ENCODE measurements at regions not wholly inside any gene's neighbourhood (a gene's known extent, or its start where the extent isn't known, plus 50 kb on each side); places are given as distances from the start of the nearest gene placed in this dataset.

DNA sequence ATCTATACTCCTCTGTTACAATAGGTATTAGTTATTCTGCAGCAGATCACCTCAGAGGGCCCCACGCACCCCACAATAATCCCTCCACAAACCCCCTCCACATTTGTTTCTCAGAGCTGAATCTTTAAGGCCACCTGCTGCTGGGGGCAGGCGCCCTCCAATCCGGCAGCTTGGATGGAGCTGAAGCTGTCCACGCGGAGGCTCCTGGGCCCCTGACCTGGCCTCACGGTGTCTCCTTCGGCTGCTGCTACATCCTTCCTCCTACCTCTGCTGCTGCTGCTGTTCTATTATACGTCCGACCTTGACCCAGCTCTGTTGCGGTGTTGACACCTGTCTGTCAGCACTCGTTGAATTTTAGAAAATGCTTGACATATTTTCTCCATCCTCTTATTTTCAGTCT, 430.2 kb upstream of the ZFP42 start:
- no peak for ATAC-seq
- no peak overlapping the region for H3K4me3 ChIP-seq
- no peaks in the 10 kb centered on the region for H3K4me1 ChIP-seq
- no peak overlapping the region for H3K27ac ChIP-seq
- H3K9me3 ChIP-seq = no peaks in the 10 kb centered on the region
- 78 to 95% methylated on average over 3 to 8 of the region's 11 CpGs for WGBS, 2 donors (ENCODE audit: low coverage in 1 of 2)
- no peaks in the 10 kb centered on the region for H3K27me3 ChIP-seq
- no peaks in the 10 kb centered on the region for H3K36me3 ChIP-seq
- no peak for TF ChIP-seq POLR2A (IDR thresholded peaks at IDR 0.05)
- TF ChIP-seq, protein P1, sequence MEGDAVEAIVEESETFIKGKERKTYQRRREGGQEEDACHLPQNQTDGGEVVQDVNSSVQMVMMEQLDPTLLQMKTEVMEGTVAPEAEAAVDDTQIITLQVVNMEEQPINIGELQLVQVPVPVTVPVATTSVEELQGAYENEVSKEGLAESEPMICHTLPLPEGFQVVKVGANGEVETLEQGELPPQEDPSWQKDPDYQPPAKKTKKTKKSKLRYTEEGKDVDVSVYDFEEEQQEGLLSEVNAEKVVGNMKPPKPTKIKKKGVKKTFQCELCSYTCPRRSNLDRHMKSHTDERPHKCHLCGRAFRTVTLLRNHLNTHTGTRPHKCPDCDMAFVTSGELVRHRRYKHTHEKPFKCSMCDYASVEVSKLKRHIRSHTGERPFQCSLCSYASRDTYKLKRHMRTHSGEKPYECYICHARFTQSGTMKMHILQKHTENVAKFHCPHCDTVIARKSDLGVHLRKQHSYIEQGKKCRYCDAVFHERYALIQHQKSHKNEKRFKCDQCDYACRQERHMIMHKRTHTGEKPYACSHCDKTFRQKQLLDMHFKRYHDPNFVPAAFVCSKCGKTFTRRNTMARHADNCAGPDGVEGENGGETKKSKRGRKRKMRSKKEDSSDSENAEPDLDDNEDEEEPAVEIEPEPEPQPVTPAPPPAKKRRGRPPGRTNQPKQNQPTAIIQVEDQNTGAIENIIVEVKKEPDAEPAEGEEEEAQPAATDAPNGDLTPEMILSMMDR (IDR thresholded peaks at IDR 0.05) = no peak

DNA sequence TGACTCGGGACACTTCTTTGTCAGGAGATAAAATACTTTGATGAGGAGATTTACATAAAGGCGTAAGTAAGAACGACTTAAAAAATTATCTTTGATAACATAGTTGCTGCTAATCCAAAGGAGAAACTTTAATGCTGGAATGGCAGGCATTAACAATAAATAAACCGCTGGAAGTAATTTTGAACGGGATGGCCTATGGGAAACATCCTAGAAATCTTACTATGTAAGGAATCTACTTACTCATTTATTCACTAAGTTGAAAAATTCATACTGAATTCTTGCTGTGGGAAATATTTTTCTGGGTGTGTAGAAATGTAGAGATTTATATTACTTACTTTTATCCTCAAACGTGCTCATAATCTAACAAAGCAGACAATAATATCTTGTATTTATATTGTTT, 425.7 kb upstream of the ZFP42 start:
- Histone ChIP-seq H3K27ac (no peak overlapping the region), H3K9me3 (no peaks in the 10 kb centered on the region), H3K4me3 (no peak overlapping the region), H3K4me1 (no peaks in the 10 kb centered on the region), H3K36me3 (no peaks in the 10 kb centered on the region), H3K27me3 (no peaks in the 10 kb centered on the region)
- no peak for ATAC-seq
- WGBS, 2 donors (ENCODE audit: low coverage in 1 of 2) = 72 to 95% methylated on average over 6 of the region's 6 CpGs
- no peak for TF ChIP-seq EP300 (IDR thresholded peaks at IDR 0.05)
- TF ChIP-seq POLR2AphosphoS5 (IDR thresholded peaks at IDR 0.05) = no peak
- TF ChIP-seq POLR2A (IDR thresholded peaks at IDR 0.05) = no peak
- TF ChIP-seq, protein P1 (IDR thresholded peaks at IDR 0.05) = no peak

DNA sequence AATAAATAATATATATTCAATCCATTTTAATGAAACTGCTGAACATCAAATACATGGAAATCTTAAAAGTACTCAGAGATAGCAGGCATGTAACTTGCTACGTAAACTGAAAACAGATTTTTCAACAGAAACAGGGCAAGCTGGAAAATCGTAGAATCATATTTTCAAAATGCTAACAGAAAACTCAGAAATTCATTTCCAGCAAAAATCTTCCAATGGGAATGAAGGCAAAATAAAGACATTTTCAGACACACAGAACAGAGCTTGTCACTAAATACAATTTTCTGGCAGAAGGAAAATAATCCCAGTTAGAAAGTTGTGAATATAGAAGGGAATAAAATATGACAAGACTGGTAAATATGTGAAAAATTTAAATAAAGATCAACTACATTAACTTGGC, 419.9 kb upstream of the ZFP42 start:
- TF ChIP-seq POLR2AphosphoS5 (IDR thresholded peaks at IDR 0.05) = no peak
- TF ChIP-seq, protein P1 (IDR thresholded peaks at IDR 0.05) = no peak
- TF ChIP-seq POLR2A (IDR thresholded peaks at IDR 0.05) = no peak
- TF ChIP-seq EP300 (IDR thresholded peaks at IDR 0.05) = no peak
- H3K4me3 ChIP-seq = no peak overlapping the region
- H3K4me1 ChIP-seq = no peaks in the 10 kb centered on the region
- 77 to 89% methylated on average over 2 of the region's 2 CpGs for WGBS, 2 donors (ENCODE audit: low coverage in 1 of 2)
- no peaks in the 10 kb centered on the region for H3K27me3 ChIP-seq
- no peaks in the 10 kb centered on the region for H3K36me3 ChIP-seq
- H3K9me3 ChIP-seq = no peaks in the 10 kb centered on the region
- ATAC-seq = no peak
- no peak overlapping the region for H3K27ac ChIP-seq

- H3K27ac ChIP-seq = no peak overlapping the region
- no peaks in the 10 kb centered on the region for H3K9me3 ChIP-seq
- no peaks in the 10 kb centered on the region for H3K36me3 ChIP-seq
- TF ChIP-seq POLR2A (IDR thresholded peaks at IDR 0.05) (no peak), EP300 (IDR thresholded peaks at IDR 0.05) (no peak), POLR2AphosphoS5 (IDR thresholded peaks at IDR 0.05) (no peak)
- TF ChIP-seq, protein P1 (IDR thresholded peaks at IDR 0.05) = no peak
- no peaks in the 10 kb centered on the region for H3K27me3 ChIP-seq
- H3K4me1 ChIP-seq = no peaks in the 10 kb centered on the region
- no peak overlapping the region for H3K4me3 ChIP-seq
- ATAC-seq = no peak
Observed at GRCh38 chr4:187576751-187577150, 418.8 kb upstream of the ZFP42 start.

DNA sequence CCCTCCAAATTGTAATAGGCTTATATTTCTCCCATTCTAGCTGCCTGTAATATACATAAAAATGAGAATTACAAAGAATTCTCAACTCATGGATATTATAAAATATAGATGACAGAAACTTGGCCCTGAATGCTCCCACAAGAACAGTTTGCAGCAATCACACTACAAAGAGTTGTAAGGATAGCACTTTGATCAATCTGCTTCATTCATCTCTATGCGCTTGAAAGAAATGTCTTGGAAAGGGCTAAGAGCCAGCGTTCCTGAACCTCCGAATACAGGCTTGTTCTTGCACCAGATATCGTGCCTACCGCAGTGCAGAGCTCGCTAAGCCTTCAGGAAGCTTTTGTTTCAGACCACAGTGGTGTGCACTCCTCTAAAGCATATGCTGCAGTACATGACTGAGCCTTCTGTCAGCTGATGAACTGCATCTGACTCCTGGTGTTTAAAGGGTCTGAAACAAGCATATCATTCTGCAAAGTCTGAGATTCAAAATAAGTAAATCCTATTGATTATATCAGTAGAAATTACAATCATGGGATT, 417.6 kb upstream of the ZFP42 start:
- Histone ChIP-seq H3K9me3 (no peaks in the 10 kb centered on the region), H3K4me3 (no peak overlapping the region), H3K27me3 (no peaks in the 10 kb centered on the region), H3K27ac (no peak overlapping the region), H3K4me1 (no peaks in the 10 kb centered on the region), H3K36me3 (no peaks in the 10 kb centered on the region)
- WGBS, 2 donors (ENCODE audit: low coverage in 1 of 2) = 53 to 71% methylated on average over 1 to 6 of the region's 6 CpGs
- ATAC-seq = no peak
- no peak for TF ChIP-seq EP300 (IDR thresholded peaks at IDR 0.05)
- TF ChIP-seq, protein P1 (IDR thresholded peaks at IDR 0.05) = no peak
- TF ChIP-seq POLR2AphosphoS5 (IDR thresholded peaks at IDR 0.05) = no peak
- no peak for TF ChIP-seq POLR2A (IDR thresholded peaks at IDR 0.05)

Measured in gastroesophageal sphincter (tissue), 4 donors.